ENCODE measurements at regions not wholly inside any gene's neighbourhood (a gene's known extent, or its start where the extent isn't known, plus 50 kb on each side); places are given as distances from the start of the nearest gene placed in this dataset.
"Not testable (repeated sequence)": the region's sequence is repeated elsewhere in the genome, so short reads cannot be mapped to it uniquely, and the experiment has no call there.

GRCh38 chr21:15311510-15311909 is 246.7 kb upstream of the NRIP1 start:
- DNase-seq (ENCODE audit: low spot score) = no peak

- not testable (repeated sequence) for DNase-seq (ENCODE audit: low spot score)
Observed at GRCh38 chr21:15317034-15317433, 252.2 kb upstream of the NRIP1 start.

- no peak for DNase-seq (ENCODE audit: low spot score)
Observed at GRCh38 chr21:15319727-15320126, 254.9 kb upstream of the NRIP1 start.

- no peak for DNase-seq (ENCODE audit: low spot score)
Observed at GRCh38 chr21:15324542-15324941, 259.7 kb upstream of the NRIP1 start.

- DNase-seq (ENCODE audit: low spot score) = no peak
Observed at GRCh38 chr21:15326032-15326867, 261.4 kb upstream of the NRIP1 start.

- DNase-seq (ENCODE audit: low spot score) = no peak
Observed at GRCh38 chr21:15327637-15328265, 263.0 kb upstream of the NRIP1 start.

- no peak for DNase-seq (ENCODE audit: low spot score)
Observed at GRCh38 chr21:15329191-15329590, 264.4 kb upstream of the NRIP1 start.

GRCh38 chr21:15330872-15331271 is 266.1 kb upstream of the NRIP1 start:
- DNase-seq (ENCODE audit: low spot score) = no peak

GRCh38 chr21:15332572-15332971 is 267.8 kb upstream of the NRIP1 start:
- no peak for DNase-seq (ENCODE audit: low spot score)

- no peak for DNase-seq (ENCODE audit: low spot score)
Observed at GRCh38 chr21:15333136-15333710, 268.4 kb upstream of the NRIP1 start.

- no peak for DNase-seq (ENCODE audit: low spot score)
Observed at GRCh38 chr21:15333951-15334350, 269.2 kb upstream of the NRIP1 start.

- no peak for DNase-seq (ENCODE audit: low spot score)
Observed at GRCh38 chr21:15343066-15343465, 278.3 kb upstream of the NRIP1 start.

GRCh38 chr21:15352009-15352408 is 287.2 kb upstream of the NRIP1 start:
- no peak for DNase-seq (ENCODE audit: low spot score)

GRCh38 chr21:15353546-15353945 is 288.7 kb upstream of the NRIP1 start:
- no peak for DNase-seq (ENCODE audit: low spot score)

GRCh38 chr21:15354516-15354915 is 289.7 kb upstream of the NRIP1 start:
- no peak for DNase-seq (ENCODE audit: low spot score)

GRCh38 chr21:15355066-15355465 is 290.3 kb upstream of the NRIP1 start:
- DNase-seq (ENCODE audit: low spot score) = no peak

- no peak for DNase-seq (ENCODE audit: low spot score)
Observed at GRCh38 chr21:15359251-15359650, 294.5 kb upstream of the NRIP1 start.

GRCh38 chr21:15362458-15362857 is 297.7 kb upstream of the NRIP1 start:
- DNase-seq (ENCODE audit: low spot score) = no peak

GRCh38 chr21:15363921-15364320 is 299.1 kb upstream of the NRIP1 start:
- no peak for DNase-seq (ENCODE audit: low spot score)

GRCh38 chr21:15365751-15366392 is 301.1 kb upstream of the NRIP1 start:
- no peak for DNase-seq (ENCODE audit: low spot score)

GRCh38 chr21:15366555-15366954 is 301.8 kb upstream of the NRIP1 start:
- no peak for DNase-seq (ENCODE audit: low spot score)

GRCh38 chr21:15367061-15367626 is 302.3 kb upstream of the NRIP1 start:
- DNase-seq (ENCODE audit: low spot score) = no peak

All from CD4-positive, alpha-beta T cell treated with Interleukin-6 at 100 ng/mL for 8 hours (primary cell).